ENCODE measurements at regions not wholly inside any gene's neighbourhood (a gene's known extent, or its start where the extent isn't known, plus 50 kb on each side); places are given as distances from the start of the nearest gene placed in this dataset.
"Not testable (repeated sequence)": the region's sequence is repeated elsewhere in the genome, so short reads cannot be mapped to it uniquely, and the experiment has no call there.

GRCh38 chr13:54614726-54615125 is 1586.1 kb downstream of the OLFM4 start:
- no peak for DNase-seq
- ChIA-PET POLR2A (no interaction called here), CTCF (no interaction called here)
- Mint-ChIP-seq H3K27ac (no peak overlapping the region), H3K27me3 (no peaks in the 10 kb centered on the region), H3K4me3 (no peak overlapping the region), H3K9me3 (peaks cover 16% of the 10 kb centered on the region), H3K4me1 (ENCODE audit: low read depth) (no peaks in the 10 kb centered on the region), H3K36me3 (ENCODE audit: low read depth) (no peaks in the 10 kb centered on the region)
- intact Hi-C loops (cut with micrococcal nuclease) = no loop called here
- no peak for ATAC-seq
- no peak for TF ChIP-seq CTCF (IDR thresholded peaks at IDR 0.05)

- H3K4me3 Mint-ChIP-seq; H3K27ac Mint-ChIP-seq; CTCF ChIA-PET; POLR2A ChIA-PET; H3K27me3 Mint-ChIP-seq; ATAC-seq; H3K36me3 Mint-ChIP-seq (ENCODE audit: low read depth); H3K4me1 Mint-ChIP-seq (ENCODE audit: low read depth); intact Hi-C loops (cut with micrococcal nuclease); DNase-seq: not testable (repeated sequence)
- peaks cover 11% of the 10 kb centered on the region for H3K9me3 Mint-ChIP-seq
Measured at GRCh38 chr13:54626504-54626903, 1597.9 kb downstream of the OLFM4 start.

- no peak for TF ChIP-seq CTCF (IDR thresholded peaks at IDR 0.05)
- ATAC-seq (no peak), DNase-seq (no peak)
- no peaks in the 10 kb centered on the region for H3K27me3 Mint-ChIP-seq
- H3K27ac Mint-ChIP-seq = no peak overlapping the region
- H3K9me3 Mint-ChIP-seq = peaks cover 3% of the 10 kb centered on the region
- H3K4me3 Mint-ChIP-seq = no peak overlapping the region
- ChIA-PET CTCF (no interaction called here), POLR2A (no interaction called here)
- H3K4me1 Mint-ChIP-seq (ENCODE audit: low read depth) = no peaks in the 10 kb centered on the region
- no peaks in the 10 kb centered on the region for H3K36me3 Mint-ChIP-seq (ENCODE audit: low read depth)
- intact Hi-C loops (cut with micrococcal nuclease) = no loop called here
Measured at GRCh38 chr13:54627646-54628372, 1599.2 kb downstream of the OLFM4 start.

GRCh38 chr13:54628383-54628782 is 1599.8 kb downstream of the OLFM4 start:
- no peaks in the 10 kb centered on the region for H3K4me1 Mint-ChIP-seq (ENCODE audit: low read depth)
- ChIA-PET POLR2A (no interaction called here), CTCF (no interaction called here)
- H3K27ac Mint-ChIP-seq = no peak overlapping the region
- no peaks in the 10 kb centered on the region for H3K27me3 Mint-ChIP-seq
- DNase-seq (no peak), ATAC-seq (no peak)
- intact Hi-C loops (cut with micrococcal nuclease) = no loop called here
- H3K36me3 Mint-ChIP-seq (ENCODE audit: low read depth) = no peaks in the 10 kb centered on the region
- H3K9me3 Mint-ChIP-seq = peaks cover 3% of the 10 kb centered on the region
- H3K4me3 Mint-ChIP-seq = no peak overlapping the region
- TF ChIP-seq CTCF (IDR thresholded peaks at IDR 0.05) = no peak

GRCh38 chr13:54633456-54633855 is 1604.8 kb downstream of the OLFM4 start:
- intact Hi-C loops (cut with micrococcal nuclease) = no loop called here

More at GRCh38 chr13:54633456-54633855, 1604.8 kb downstream of the OLFM4 start:
- no peak for DNase-seq
- Mint-ChIP-seq H3K9me3 (peaks cover 1% of the 10 kb centered on the region), H3K27ac (no peak overlapping the region), H3K4me3 (no peak overlapping the region), H3K27me3 (no peaks in the 10 kb centered on the region), H3K36me3 (ENCODE audit: low read depth) (no peaks in the 10 kb centered on the region), H3K4me1 (ENCODE audit: low read depth) (no peaks in the 10 kb centered on the region)
- TF ChIP-seq CTCF (IDR thresholded peaks at IDR 0.05) = no peak
- ChIA-PET POLR2A (no interaction called here), CTCF (no interaction called here)
- no peak for ATAC-seq
